Omental fat pad (tissue), 3 donors: ENCODE measurements at regions not wholly inside any gene's neighbourhood (a gene's known extent, or its start where the extent isn't known, plus 50 kb on each side); places are given as distances from the start of the nearest gene placed in this dataset.
A peak's percentile ranks its signal among the peaks of the same experiment; 100 is the strongest.

Source experiments
- ATAC-seq: fragments of 150-250 bp; one replicate; pipeline ENCODE4 v1.9.1; 2016; ENCODE audit warnings: mild to moderate bottlenecking, moderate library complexity; ENCODE audit not compliant: low FRiP score
- DNase-seq: peaks from one replicate; pipeline ENCODE4 v3.0.0-alpha.2; 2019; ENCODE audit warnings: low spot score
- TF ChIP-seq, protein P1 (sequence below), 3 donors: fragments of 450-650 bp; IDR thresholded peaks; one replicate each; pipeline ENCODE4 v1.5.1; 2016 to 2017; ENCODE audit warnings: antibody characterized with exemption in 3 of 3, mild to moderate bottlenecking in 3 of 3, moderate library complexity in 2 of 3

DNA sequence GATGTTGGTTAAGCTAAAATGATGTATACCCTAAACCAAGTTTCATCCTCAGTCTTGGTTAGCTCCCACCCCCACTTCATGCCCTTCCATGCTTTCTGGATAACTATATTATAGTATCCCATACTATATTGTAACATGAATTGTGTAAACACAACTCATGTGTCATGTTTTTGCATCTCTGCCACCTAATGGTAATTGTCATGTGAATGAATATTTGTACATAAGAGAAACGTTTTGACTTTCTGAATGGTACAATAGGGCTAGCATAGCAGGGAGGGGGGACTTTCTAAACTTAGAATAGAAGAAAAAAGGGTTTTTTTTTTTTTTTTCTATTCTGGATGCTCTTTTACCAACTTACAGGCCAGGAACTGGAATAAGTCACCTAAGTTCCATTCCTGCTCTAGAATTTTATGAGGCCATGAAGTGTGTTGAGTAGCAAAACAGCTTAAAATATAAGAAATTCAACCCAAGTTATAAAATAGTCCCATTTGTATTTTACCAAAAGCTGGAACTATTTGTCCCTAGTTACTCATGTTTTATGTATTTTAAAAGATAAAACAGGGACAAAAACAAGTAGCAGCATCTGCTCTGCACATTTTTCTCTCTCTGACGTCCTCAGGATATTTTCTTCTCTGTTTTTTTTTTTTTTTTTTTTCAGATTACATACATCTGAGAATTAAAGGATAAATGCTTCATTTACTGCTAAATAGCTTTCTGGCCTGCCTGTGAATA is 77.4 kb downstream of the HLX start:
- TF ChIP-seq, protein P1, sequence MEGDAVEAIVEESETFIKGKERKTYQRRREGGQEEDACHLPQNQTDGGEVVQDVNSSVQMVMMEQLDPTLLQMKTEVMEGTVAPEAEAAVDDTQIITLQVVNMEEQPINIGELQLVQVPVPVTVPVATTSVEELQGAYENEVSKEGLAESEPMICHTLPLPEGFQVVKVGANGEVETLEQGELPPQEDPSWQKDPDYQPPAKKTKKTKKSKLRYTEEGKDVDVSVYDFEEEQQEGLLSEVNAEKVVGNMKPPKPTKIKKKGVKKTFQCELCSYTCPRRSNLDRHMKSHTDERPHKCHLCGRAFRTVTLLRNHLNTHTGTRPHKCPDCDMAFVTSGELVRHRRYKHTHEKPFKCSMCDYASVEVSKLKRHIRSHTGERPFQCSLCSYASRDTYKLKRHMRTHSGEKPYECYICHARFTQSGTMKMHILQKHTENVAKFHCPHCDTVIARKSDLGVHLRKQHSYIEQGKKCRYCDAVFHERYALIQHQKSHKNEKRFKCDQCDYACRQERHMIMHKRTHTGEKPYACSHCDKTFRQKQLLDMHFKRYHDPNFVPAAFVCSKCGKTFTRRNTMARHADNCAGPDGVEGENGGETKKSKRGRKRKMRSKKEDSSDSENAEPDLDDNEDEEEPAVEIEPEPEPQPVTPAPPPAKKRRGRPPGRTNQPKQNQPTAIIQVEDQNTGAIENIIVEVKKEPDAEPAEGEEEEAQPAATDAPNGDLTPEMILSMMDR (IDR thresholded peaks at IDR 0.05) = no peak
- no peak for DNase-seq
- ATAC-seq = no peak

DNA sequence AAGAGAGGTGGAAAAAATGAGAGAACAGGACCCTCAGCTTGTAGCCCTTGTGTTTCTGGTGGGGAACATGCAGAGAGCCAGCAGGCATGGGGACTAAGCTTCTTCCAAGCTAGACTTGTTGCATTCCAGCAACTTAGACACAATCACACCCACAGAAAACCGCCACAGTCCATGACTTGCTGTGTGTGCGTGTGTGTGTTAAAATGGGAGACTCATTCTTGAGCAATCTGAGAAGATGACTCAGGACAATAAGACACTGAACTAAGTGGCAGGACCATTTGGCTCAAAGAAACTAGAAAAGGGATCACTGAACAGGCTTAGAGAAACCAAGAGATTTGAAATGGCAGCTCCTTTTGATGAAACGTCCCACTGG is 78.0 kb downstream of the HLX start:
- no peak for DNase-seq
- TF ChIP-seq, protein P1 (IDR thresholded peaks at IDR 0.05) = no peak
- ATAC-seq = no peak

- ATAC-seq = no peak
- TF ChIP-seq, protein P1 (IDR thresholded peaks at IDR 0.05) = no peak
- DNase-seq = no peak
Measured at GRCh38 chr1:220958234-220958633, 79.0 kb downstream of the HLX start.

GRCh38 chr1:220962031-220962751 is 82.9 kb downstream of the HLX start:
- TF ChIP-seq, protein P1 (IDR thresholded peaks at IDR 0.05) = no peak
- DNase-seq (no peak), ATAC-seq (peak; percentile 90)

DNA sequence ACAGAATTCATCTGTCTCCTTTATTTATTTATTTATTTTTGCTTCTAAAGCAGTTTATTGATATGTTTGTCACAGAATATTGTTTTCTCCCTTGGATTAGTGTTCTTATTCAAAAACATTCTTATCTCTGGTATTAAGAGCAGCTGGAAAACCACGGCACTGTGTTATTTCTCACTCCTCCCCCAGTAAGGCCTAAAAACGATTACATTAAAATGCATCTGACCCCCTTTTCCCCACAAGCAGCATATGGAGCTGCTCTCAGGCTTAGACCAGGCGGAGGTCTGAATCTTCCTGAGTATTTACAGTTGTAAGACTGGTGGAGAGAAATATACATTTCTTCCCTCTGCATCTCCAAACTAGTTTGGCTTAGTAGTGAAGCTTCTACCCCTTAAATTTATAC is 86.8 kb downstream of the HLX start:
- no peak for DNase-seq
- no peak for ATAC-seq
- TF ChIP-seq, protein P1 (IDR thresholded peaks at IDR 0.05) = no peak

DNA sequence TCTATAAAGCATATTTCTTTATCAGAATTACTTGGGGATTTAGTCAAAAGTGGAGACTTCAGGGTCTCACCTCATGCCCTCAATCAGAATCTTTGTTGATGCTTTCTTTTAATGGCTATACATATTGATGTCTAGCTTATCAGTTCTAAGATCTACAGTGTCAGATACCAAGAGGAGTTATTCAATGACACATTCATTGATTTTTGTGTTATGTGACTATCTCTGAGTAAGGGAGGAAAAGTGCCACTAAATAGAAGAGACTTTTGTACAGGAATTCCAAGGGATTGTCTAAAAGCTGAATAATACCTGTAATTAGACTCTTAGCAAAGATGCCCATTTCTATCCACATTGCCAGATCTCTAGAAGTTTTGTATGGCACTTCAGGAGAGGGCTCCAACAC is 87.2 kb downstream of the HLX start:
- TF ChIP-seq, protein P1 (IDR thresholded peaks at IDR 0.05) = no peak
- ATAC-seq = no peak
- no peak for DNase-seq
